Astrocyte of the cerebellum (primary cell): ENCODE measurements at regions not wholly inside any gene's neighbourhood (a gene's known extent, or its start where the extent isn't known, plus 50 kb on each side); places are given as distances from the start of the nearest gene placed in this dataset.

Experiments used
- DNase-seq: peaks from one replicate; pipeline ENCODE4 v3.0.0-alpha.2; 2011; ENCODE audit warnings: low read depth
- H3K4me3 ChIP-seq: 2 replicates; pipeline ENCODE4 v1.5.1; 2011; ENCODE audit warnings: mild to moderate bottlenecking, low read depth, low read length, moderate library complexity
- in situ Hi-C: cut with HindIII; loops from 2 replicates; pipeline ENCODE4 v1.10.0; 2017; ENCODE audit warnings: low sequenced_read_pairs
- TF ChIP-seq, protein P1 (sequence below): IDR thresholded peaks from 2 replicates; pipeline ENCODE4 v1.5.1; 2012; ENCODE audit warnings: low read length, low read depth, moderate library complexity, mild to moderate bottlenecking; ENCODE audit errors: missing control alignments

DNA sequence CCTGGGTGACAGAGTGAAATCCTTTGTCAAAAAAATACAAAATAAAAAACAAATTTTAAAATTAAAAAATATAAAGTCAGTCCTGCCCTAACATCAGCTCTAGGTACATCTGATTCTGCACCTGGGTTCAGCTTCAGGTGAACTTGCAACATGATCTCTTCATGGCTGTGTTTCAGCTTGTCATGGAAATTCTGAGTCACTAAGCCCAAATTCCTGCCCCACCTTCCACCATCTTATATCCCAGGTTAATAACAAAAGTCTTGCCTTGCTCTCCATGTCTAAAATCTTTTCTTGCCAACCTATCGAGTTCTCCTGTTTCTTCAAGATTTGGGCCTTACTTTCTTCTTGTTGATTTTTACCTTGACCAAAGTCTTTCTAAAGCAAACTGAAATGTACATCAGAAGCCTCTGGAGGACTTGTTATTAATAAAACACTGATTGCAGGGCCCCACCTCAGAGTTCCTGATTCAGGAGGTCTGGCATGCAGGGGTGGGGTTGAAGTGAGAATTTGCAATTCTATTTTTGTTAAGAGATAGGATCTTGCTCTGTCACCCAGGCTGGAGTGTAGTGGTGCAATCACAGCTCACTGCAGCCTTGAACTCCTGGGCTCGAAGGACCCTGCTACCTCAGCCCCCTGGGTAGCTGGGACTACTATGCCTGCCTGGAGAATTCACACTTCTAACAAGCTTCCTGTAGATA, 125.8 kb upstream of the VCX3A start:
- DNase-seq = no peak
- H3K4me3 ChIP-seq = no peak overlapping the region
- in situ Hi-C loops = no loop called here
- TF ChIP-seq, protein P1, sequence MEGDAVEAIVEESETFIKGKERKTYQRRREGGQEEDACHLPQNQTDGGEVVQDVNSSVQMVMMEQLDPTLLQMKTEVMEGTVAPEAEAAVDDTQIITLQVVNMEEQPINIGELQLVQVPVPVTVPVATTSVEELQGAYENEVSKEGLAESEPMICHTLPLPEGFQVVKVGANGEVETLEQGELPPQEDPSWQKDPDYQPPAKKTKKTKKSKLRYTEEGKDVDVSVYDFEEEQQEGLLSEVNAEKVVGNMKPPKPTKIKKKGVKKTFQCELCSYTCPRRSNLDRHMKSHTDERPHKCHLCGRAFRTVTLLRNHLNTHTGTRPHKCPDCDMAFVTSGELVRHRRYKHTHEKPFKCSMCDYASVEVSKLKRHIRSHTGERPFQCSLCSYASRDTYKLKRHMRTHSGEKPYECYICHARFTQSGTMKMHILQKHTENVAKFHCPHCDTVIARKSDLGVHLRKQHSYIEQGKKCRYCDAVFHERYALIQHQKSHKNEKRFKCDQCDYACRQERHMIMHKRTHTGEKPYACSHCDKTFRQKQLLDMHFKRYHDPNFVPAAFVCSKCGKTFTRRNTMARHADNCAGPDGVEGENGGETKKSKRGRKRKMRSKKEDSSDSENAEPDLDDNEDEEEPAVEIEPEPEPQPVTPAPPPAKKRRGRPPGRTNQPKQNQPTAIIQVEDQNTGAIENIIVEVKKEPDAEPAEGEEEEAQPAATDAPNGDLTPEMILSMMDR = no peak

DNA sequence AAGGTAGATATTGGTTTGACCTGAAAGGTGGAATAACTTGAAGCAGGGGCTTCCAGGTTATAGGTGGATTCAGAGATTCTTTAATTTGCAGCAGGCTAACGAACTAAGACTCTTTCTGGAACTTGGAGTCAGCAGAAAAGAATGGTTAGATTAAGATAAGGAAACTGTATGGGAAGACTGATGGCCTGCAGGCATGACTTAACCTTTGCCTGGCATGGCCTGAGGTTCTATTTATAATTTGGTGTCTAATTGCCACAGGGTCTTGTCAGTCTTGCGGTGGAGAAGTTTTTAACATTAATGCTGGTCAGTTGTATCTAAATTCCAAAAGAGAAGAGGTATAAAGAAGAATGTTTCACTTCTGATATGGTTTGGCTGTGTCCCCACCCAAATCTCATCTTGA, 110.3 kb upstream of the VCX3A start:
- DNase-seq = no peak
- in situ Hi-C loops = no loop called here
- TF ChIP-seq, protein P1 = no peak
- no peak overlapping the region for H3K4me3 ChIP-seq

DNA sequence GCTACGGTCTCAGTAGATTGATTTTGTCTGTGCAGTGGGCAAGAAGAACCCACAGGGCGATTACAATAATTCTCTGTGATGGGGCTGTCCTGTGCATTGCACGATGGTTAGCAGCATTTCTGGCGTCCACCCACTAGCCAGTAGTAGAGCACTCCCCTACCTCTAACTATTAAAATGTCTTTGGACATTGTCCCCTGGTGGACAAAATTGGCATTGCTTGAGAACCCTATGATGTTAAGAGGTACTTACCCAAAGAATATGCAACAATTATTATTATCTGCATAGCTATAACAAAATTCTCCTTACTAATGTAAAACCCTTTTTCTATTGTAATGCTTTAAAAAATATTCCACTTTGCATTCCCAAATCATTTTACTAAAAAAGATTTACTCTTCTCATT, 109.5 kb upstream of the VCX3A start:
- no peak for DNase-seq
- in situ Hi-C loops = no loop called here
- no peak overlapping the region for H3K4me3 ChIP-seq
- TF ChIP-seq, protein P1 = peak; percentile 22

DNA sequence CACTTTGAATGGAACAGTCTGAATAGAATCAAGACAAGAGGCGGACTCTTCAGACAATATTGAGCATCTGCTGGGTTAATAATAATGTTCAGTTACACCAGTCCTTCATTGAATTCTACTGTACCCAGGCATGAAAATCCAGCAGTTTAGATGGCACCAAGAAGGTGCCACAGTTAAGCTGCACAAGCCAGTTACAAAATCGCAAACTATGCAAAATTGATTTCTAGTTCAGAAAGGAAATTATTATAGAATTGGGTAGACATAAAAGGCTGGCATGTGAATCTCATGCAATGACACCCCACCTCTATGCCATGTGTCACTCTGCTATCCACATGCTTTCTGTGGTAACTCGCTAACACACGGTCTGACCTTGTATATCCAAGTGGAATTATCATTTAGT, 105.8 kb upstream of the VCX3A start:
- H3K4me3 ChIP-seq = no peak overlapping the region
- TF ChIP-seq, protein P1 = no peak
- no peak for DNase-seq
- in situ Hi-C loops = no loop called here

DNA sequence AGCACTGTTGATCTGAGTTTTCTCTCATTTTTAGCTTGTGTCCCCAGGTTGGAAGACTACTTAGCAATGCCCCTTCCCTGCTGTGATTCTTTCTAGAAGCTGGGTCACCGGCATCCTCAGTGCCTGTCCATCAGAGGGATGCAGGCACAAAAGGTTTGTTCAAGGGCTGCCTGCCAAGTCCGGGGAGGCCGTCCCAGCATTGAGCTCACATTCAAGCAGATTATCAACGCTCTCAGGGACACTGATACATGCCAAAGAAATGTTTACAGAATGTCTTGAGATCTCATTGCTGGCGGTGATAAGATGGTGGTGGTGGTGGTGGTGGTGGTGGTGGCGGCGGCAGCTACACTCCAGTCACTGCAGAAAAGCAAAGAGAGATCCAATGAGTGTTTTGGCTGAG, 79.6 kb upstream of the VCX3A start:
- TF ChIP-seq, protein P1 = no peak
- H3K4me3 ChIP-seq = no peak overlapping the region
- DNase-seq = no peak
- in situ Hi-C loops = no loop called here

DNA sequence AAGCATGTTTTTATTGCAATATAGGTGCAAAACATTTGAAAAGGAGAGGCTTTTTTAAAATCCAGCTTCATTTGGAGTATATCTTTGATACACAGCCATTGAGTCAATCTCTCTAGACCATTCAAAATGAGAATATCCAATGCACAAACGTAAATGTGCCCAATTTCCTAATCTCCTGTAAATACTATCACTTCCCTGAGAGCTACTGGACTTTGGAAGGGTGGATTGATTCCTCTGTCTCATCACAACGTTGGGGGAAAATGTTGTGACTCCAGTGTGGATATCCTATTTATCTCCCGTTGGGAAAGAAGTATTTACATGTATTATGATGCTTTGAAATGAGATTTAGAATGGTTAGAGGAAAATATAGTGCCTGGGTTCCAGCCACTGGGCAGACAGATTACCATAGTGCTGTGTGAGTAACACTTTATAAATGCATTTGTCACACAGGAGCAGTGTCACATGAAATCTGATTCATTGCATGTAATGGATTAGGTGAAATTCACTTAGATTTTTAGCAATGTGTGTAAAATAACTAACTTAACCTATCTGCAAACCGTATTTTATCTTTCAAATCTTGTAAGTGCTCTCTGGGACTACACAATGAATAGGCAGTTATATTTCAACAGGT, 64.4 kb upstream of the VCX3A start:
- DNase-seq = no peak
- TF ChIP-seq, protein P1 = no peak
- in situ Hi-C loops = no loop called here
- H3K4me3 ChIP-seq = no peak overlapping the region
